ENCODE measurements at regions not wholly inside any gene's neighbourhood (a gene's known extent, or its start where the extent isn't known, plus 50 kb on each side); places are given as distances from the start of the nearest gene placed in this dataset.

DNA sequence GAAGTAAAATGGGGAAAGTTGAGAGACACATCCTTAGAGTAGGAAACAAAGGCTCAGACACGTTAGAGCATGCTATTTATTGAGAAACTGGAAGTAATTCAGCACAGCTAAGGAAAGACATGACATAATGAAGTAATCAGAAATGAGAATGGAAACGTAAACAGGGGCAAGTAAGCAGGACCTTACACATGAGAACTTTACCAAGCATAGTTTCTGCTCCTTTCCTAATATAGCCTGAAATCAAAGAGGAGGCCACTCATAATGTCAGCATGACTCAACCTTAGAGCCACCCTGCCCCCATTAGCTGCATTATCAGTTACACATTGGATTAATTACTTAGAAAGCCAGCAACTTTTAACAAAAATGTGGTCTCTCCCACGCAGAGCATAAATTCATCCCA lies 558.3 kb upstream of the GRIA3 start:
- H3K27ac ChIP-seq, result no peak overlapping the region
- ATAC-seq (no peak), DNase-seq (ENCODE audit: low read depth in 1 of 2, low spot score in 1 of 2) (no peak), FAIRE-seq (no peak)
- no peaks in the 10 kb centered on the region for H3K4me1 ChIP-seq
- H3K9me3 ChIP-seq, result no peaks in the 10 kb centered on the region
- TF ChIP-seq, protein P1, sequence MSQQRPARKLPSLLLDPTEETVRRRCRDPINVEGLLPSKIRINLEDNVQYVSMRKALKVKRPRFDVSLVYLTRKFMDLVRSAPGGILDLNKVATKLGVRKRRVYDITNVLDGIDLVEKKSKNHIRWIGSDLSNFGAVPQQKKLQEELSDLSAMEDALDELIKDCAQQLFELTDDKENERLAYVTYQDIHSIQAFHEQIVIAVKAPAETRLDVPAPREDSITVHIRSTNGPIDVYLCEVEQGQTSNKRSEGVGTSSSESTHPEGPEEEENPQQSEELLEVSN (IDR thresholded peaks at IDR 0.05; ENCODE audit: borderline replicate concordance, low read depth), result no peak
- TF ChIP-seq RNF2 (IDR thresholded peaks at IDR 0.05; ENCODE audit: borderline replicate concordance, low read depth) (no peak), CBX8 (IDR thresholded peaks at IDR 0.05) (no peak), HOXA7 (CRISPR knock-in tag; IDR thresholded peaks at IDR 0.05) (no peak), USF2 (IDR thresholded peaks at IDR 0.05) (no peak), CHD2 (IDR thresholded peaks at IDR 0.05; ENCODE audit: low read length, partially characterized antibody) (no peak)
- no peak overlapping the region for H3K4me2 ChIP-seq
- CTCF ChIA-PET, result no interaction called here
- 2% methylated on average over 3 of the region's 3 CpGs for WGBS (ENCODE audit: missing lambda C conversion rate)
- POLR2A ChIA-PET, result no interaction called here
- no peak overlapping the region for H3K4me3 ChIP-seq

GRCh38 chrX:122626871-122627270 lies 557.2 kb upstream of the GRIA3 start:
- DNase-seq (ENCODE audit: low read depth in 1 of 2, low spot score in 1 of 2) (no peak), FAIRE-seq (peak; percentile 7), ATAC-seq (no peak)
- TF ChIP-seq, protein P2, sequence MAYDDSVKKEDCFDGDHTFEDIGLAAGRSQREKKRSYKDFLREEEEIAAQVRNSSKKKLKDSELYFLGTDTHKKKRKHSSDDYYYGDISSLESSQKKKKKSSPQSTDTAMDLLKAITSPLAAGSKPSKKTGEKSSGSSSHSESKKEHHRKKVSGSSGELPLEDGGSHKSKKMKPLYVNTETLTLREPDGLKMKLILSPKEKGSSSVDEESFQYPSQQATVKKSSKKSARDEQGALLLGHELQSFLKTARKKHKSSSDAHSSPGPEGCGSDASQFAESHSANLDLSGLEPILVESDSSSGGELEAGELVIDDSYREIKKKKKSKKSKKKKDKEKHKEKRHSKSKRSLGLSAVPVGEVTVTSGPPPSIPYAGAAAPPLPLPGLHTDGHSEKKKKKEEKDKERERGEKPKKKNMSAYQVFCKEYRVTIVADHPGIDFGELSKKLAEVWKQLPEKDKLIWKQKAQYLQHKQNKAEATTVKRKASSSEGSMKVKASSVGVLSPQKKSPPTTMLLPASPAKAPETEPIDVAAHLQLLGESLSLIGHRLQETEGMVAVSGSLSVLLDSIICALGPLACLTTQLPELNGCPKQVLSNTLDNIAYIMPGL (CRISPR knock-in tag; IDR thresholded peaks at IDR 0.05; ENCODE audit: borderline replicate concordance), result no peak
- WGBS (ENCODE audit: missing lambda C conversion rate), result 0% methylated on average over 1 of the region's 1 CpG
- no peaks in the 10 kb centered on the region for H3K4me1 ChIP-seq
- POLR2A ChIA-PET, result no interaction called here
- H3K4me3 ChIP-seq, result no peak overlapping the region
- no peak overlapping the region for H3K4me2 ChIP-seq
- H3K9me3 ChIP-seq, result no peaks in the 10 kb centered on the region
- CTCF ChIA-PET, result no interaction called here
- no peak overlapping the region for H3K27ac ChIP-seq

- H3K4me1 ChIP-seq, result no peaks in the 10 kb centered on the region
- no peaks in the 10 kb centered on the region for H3K9me3 ChIP-seq
- TF ChIP-seq EHMT2 (IDR thresholded peaks at IDR 0.05; ENCODE audit: low read depth), result no peak
- no peak for TF ChIP-seq ESRRA (IDR thresholded peaks at IDR 0.05; ENCODE audit: borderline replicate concordance, low read length)
- no peak for TF ChIP-seq PHF8 (IDR thresholded peaks at IDR 0.05; ENCODE audit: borderline replicate concordance, low read depth)
- no peak for TF ChIP-seq BHLHE40 (IDR thresholded peaks at IDR 0.05; ENCODE audit: low read depth, low read length)
- TF ChIP-seq JUNB (IDR thresholded peaks at IDR 0.05), result no peak
- no peak for TF ChIP-seq USF2 (IDR thresholded peaks at IDR 0.05)
- TF ChIP-seq BCL3 (IDR thresholded peaks at IDR 0.05), result no peak
- no peak for TF ChIP-seq CBX2 (IDR thresholded peaks at IDR 0.05; ENCODE audit: borderline replicate concordance, low read depth)
- TF ChIP-seq, protein P3, sequence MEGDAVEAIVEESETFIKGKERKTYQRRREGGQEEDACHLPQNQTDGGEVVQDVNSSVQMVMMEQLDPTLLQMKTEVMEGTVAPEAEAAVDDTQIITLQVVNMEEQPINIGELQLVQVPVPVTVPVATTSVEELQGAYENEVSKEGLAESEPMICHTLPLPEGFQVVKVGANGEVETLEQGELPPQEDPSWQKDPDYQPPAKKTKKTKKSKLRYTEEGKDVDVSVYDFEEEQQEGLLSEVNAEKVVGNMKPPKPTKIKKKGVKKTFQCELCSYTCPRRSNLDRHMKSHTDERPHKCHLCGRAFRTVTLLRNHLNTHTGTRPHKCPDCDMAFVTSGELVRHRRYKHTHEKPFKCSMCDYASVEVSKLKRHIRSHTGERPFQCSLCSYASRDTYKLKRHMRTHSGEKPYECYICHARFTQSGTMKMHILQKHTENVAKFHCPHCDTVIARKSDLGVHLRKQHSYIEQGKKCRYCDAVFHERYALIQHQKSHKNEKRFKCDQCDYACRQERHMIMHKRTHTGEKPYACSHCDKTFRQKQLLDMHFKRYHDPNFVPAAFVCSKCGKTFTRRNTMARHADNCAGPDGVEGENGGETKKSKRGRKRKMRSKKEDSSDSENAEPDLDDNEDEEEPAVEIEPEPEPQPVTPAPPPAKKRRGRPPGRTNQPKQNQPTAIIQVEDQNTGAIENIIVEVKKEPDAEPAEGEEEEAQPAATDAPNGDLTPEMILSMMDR (IDR thresholded peaks at IDR 0.05), result no peak
- ATAC-seq (no peak), DNase-seq (ENCODE audit: low read depth in 1 of 2, low spot score in 1 of 2) (no peak), FAIRE-seq (peak; percentile 67)
- 4% methylated on average over 2 of the region's 2 CpGs for WGBS (ENCODE audit: missing lambda C conversion rate)
- H3K4me2 ChIP-seq, result no peak overlapping the region
- ChIA-PET POLR2A (no interaction called here), CTCF (no interaction called here)
- no peak overlapping the region for H3K4me3 ChIP-seq
- H3K27ac ChIP-seq, result no peak overlapping the region
Observed at GRCh38 chrX:122641136-122641535, 542.9 kb upstream of the GRIA3 start.
